A549 (cell line): ENCODE measurements at regions not wholly inside any gene's neighbourhood (a gene's known extent, or its start where the extent isn't known, plus 50 kb on each side); places are given as distances from the start of the nearest gene placed in this dataset.

Source experiments
- CBX8 ChIP-seq: fragments of 200-600 bp; sonication (generic); IDR thresholded peaks from 2 replicates; pipeline ENCODE4 v1.6.1; 2016
- CHD2 ChIP-seq: fragments of 150-350 bp; IDR thresholded peaks from 2 replicates; pipeline ENCODE4 v1.6.1; 2014; ENCODE audit warnings: low read length; ENCODE audit not compliant: partially characterized antibody
- EHMT2 ChIP-seq: fragments of 200-600 bp; sonication (generic); IDR thresholded peaks from 2 replicates; pipeline ENCODE4 v1.6.1; 2016; ENCODE audit warnings: antibody characterized with exemption, low read depth, mild to moderate bottlenecking, moderate library complexity
- ESRRA ChIP-seq: fragments of 150-350 bp; IDR thresholded peaks from 2 replicates; pipeline ENCODE4 v1.6.1; 2014; ENCODE audit warnings: mild to moderate bottlenecking, low read length, borderline replicate concordance
- FOSB ChIP-seq: fragments of 250-450 bp; sonication (Bioruptor Pico); IDR thresholded peaks from 2 replicates; pipeline ENCODE4 v1.5.0; 2020; ENCODE audit warnings: mild to moderate bottlenecking, moderate library complexity
- HOXB13 ChIP-seq: fragments of 250-450 bp; sonication (Bioruptor Pico); IDR thresholded peaks from 2 replicates; pipeline ENCODE4 v1.5.0; 2020; ENCODE audit warnings: low read depth, mild to moderate bottlenecking, moderate library complexity
- KDM5A ChIP-seq: fragments of 200-600 bp; sonication (generic); IDR thresholded peaks from 2 replicates; pipeline ENCODE4 v1.6.1; 2016; ENCODE audit warnings: antibody characterized with exemption, mild to moderate bottlenecking
- MYC ChIP-seq: IDR thresholded peaks from 2 replicates; pipeline ENCODE4 v1.6.1; 2012; ENCODE audit warnings: mild to moderate bottlenecking, inconsistent platforms, low read length, improper control_type of control experiment, borderline replicate concordance
- NFE2L2 ChIP-seq: fragments of 150-350 bp; conservative IDR thresholded peaks from 2 replicates; pipeline ENCODE4 v1.6.1; 2014; ENCODE audit warnings: low read length
- POLR2A ChIP-seq: IDR thresholded peaks from 2 replicates; pipeline ENCODE4 v1.6.1; 2012; ENCODE audit warnings: mild to moderate bottlenecking, low read length
- RCOR1 ChIP-seq: fragments of 150-350 bp; IDR thresholded peaks from 2 replicates; pipeline ENCODE4 v1.6.1; 2014; ENCODE audit warnings: antibody characterized with exemption, low read length, low read depth
- TF ChIP-seq, protein P1 (sequence below): fragments of >200 bp; sonication (Bioruptor Twin); formaldehyde crosslinking; IDR thresholded peaks from 3 replicates; pipeline ENCODE4 v1.5.1; 2016
- TF ChIP-seq, protein P2 (sequence below): fragments of 250-450 bp; sonication (Bioruptor Pico); IDR thresholded peaks from 2 replicates; pipeline ENCODE4 v1.5.0; 2021; ENCODE audit warnings: mild to moderate bottlenecking, moderate library complexity, borderline replicate concordance

DNA sequence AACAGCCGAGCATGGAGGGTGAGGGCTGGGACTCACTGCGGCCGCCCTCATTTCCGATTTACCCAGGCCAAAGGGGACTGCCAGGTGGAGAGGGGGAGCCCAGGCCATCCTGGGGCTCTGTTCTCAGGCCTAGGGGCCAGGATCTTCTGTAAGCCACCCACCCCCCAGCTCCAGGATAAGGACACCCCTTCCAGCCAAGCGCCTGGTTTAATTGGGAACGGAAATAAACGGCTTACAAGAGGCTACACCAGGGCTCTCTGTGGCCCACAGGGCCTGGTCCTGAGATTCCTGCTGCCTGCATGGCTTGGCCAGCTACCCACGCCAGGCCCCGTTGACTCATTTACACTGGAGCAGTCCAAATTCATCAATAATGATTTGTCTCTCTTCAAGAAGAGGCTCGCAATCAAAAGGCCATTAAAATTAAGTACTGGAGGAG lies 68.1 kb upstream of the TOP1 start:
- TF ChIP-seq POLR2A, result no peak
- TF ChIP-seq HOXB13, result no peak
- no peak for TF ChIP-seq ESRRA
- TF ChIP-seq RCOR1, result no peak
- TF ChIP-seq KDM5A, result no peak
- TF ChIP-seq, protein P1, sequence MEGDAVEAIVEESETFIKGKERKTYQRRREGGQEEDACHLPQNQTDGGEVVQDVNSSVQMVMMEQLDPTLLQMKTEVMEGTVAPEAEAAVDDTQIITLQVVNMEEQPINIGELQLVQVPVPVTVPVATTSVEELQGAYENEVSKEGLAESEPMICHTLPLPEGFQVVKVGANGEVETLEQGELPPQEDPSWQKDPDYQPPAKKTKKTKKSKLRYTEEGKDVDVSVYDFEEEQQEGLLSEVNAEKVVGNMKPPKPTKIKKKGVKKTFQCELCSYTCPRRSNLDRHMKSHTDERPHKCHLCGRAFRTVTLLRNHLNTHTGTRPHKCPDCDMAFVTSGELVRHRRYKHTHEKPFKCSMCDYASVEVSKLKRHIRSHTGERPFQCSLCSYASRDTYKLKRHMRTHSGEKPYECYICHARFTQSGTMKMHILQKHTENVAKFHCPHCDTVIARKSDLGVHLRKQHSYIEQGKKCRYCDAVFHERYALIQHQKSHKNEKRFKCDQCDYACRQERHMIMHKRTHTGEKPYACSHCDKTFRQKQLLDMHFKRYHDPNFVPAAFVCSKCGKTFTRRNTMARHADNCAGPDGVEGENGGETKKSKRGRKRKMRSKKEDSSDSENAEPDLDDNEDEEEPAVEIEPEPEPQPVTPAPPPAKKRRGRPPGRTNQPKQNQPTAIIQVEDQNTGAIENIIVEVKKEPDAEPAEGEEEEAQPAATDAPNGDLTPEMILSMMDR, result no peak
- TF ChIP-seq, protein P2, sequence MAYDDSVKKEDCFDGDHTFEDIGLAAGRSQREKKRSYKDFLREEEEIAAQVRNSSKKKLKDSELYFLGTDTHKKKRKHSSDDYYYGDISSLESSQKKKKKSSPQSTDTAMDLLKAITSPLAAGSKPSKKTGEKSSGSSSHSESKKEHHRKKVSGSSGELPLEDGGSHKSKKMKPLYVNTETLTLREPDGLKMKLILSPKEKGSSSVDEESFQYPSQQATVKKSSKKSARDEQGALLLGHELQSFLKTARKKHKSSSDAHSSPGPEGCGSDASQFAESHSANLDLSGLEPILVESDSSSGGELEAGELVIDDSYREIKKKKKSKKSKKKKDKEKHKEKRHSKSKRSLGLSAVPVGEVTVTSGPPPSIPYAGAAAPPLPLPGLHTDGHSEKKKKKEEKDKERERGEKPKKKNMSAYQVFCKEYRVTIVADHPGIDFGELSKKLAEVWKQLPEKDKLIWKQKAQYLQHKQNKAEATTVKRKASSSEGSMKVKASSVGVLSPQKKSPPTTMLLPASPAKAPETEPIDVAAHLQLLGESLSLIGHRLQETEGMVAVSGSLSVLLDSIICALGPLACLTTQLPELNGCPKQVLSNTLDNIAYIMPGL (CRISPR knock-in tag), result no peak
- no peak for TF ChIP-seq MYC
- no peak for TF ChIP-seq CHD2
- no peak for TF ChIP-seq FOSB
- TF ChIP-seq EHMT2, result no peak
- TF ChIP-seq NFE2L2, result no peak
- no peak for TF ChIP-seq CBX8
